Stomach (tissue), 8 donors: ENCODE measurements at regions not wholly inside any gene's neighbourhood (a gene's known extent, or its start where the extent isn't known, plus 50 kb on each side); places are given as distances from the start of the nearest gene placed in this dataset.
A peak's percentile ranks its signal among the peaks of the same experiment; 100 is the strongest.
"Not testable (repeated sequence)": the region's sequence is repeated elsewhere in the genome, so short reads cannot be mapped to it uniquely, and the experiment has no call there.

Source experiments
- DNase-seq, 2 donors: peaks; one replicate each; pipeline versions ENCODE4 v3.0.0 to v3.0.0-alpha.2; 2013 to 2019
- H3K27ac ChIP-seq, 5 donors: fragments of 200-600 bp in 4 of 5; sonication (generic) in 4 of 5; one replicate each; pipeline ENCODE4 v1.5.1; 2013 to 2019; ENCODE audit warnings: mild to moderate bottlenecking in 1 of 5, moderate library complexity in 1 of 5
- H3K27me3 ChIP-seq, 3 donors: fragments of 200-600 bp; sonication (generic); one replicate each; pipeline ENCODE4 v1.5.1; 2017 to 2019; ENCODE audit warnings: mixed run types in 1 of 3
- H3K36me3 ChIP-seq, 4 donors: fragments of 200-600 bp; sonication (generic); 1 replicate in 3 of 4; 2 replicates in 1 of 4; pipeline ENCODE4 v1.5.1; 2016 to 2019
- H3K4me1 ChIP-seq, 4 donors: fragments of 200-600 bp; sonication (generic); one replicate each; pipeline ENCODE4 v1.5.1; 2016 to 2019
- H3K4me3 ChIP-seq, 4 donors: fragments of 200-600 bp; sonication (generic) in 3 of 4; one replicate each; pipeline ENCODE4 v1.5.1; 2016 to 2019; ENCODE audit warnings: mild to moderate bottlenecking in 1 of 4
- H3K9me3 ChIP-seq, 4 donors: fragments of 200-600 bp; sonication (generic); one replicate each; pipeline ENCODE4 v1.5.1; 2016 to 2019
- EP300 ChIP-seq: sonication (generic); formaldehyde crosslinking; IDR thresholded peaks from one replicate; pipeline ENCODE4 v1.6.1; 2017; ENCODE audit warnings: antibody characterized with exemption
- POLR2A ChIP-seq, 4 donors: fragments of 450-650 bp; IDR thresholded peaks; one replicate each; pipeline ENCODE4 v1.6.1; 2016; ENCODE audit warnings: antibody characterized with exemption in 4 of 4, control low read depth in 2 of 4, mild to moderate bottlenecking in 1 of 4, moderate library complexity in 1 of 4
- POLR2AphosphoS5 ChIP-seq, 3 donors: sonication (generic); formaldehyde crosslinking; IDR thresholded peaks; one replicate each; pipeline ENCODE4 v1.6.1; 2016; ENCODE audit warnings: antibody characterized with exemption in 3 of 3
- WGBS, 5 donors: extraction: QIAGEN DNeasy Blood & Tissue Kit in 3 of 5; methylation state at CpG; one replicate each; pipeline versions ENCODE4 v1.1.5 to v1.1.7; 2013 to 2018; 5-methylcytosine and 5-hydroxymethylcytosine counted together
- intact Hi-C: fragments of 100-400 bp; cut with DNase I; formaldehyde crosslinking; loops from one replicate; pipeline ENCODE4 v1.15.1; 2023; ENCODE audit warnings: low total_unique reads
- TF ChIP-seq, protein P1 (sequence below), 7 experiments: fragments of 450-650 bp in 4 of 7; fragments of 200-600 bp in 3 of 7; sonication (generic) in 3 of 7; IDR thresholded peaks; one replicate each; pipeline ENCODE4 v1.5.1; 2016 to 2019; ENCODE audit warnings: antibody characterized with exemption in 7 of 7, control low read depth in 2 of 7, mild to moderate bottlenecking in 1 of 7
- donor health status: healthy with polysubstance abuse.
- donor health status: Bipolar disorder and iron deficiency.
- donor health status: healthy.

DNA sequence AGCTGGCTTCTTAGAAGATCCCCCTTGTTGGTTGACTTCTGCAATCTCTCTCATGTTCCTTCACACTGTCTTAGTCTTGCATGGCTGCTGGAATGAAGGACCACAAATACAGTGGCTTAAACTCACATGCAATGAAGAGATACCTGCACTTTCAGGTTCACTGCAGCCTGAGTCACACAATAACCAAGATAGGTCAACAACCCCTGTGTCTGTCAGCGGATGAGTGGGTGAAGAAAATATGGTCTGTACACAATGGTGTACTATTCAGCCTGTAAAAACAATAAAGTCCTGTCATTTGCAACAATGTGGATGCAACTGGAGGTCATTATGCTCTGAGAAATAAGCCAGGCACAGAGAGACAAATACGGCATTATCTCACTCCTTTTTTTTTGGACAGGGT is 373.8 kb upstream of the AMELY start:
- WGBS, 5 donors: 91 to 100% (median 92%) methylated on average over 2 of the region's 2 CpGs; no CpG with 5 or more reads in 2 of the 5 donors
- no peak overlapping the region for H3K27ac ChIP-seq

DNA sequence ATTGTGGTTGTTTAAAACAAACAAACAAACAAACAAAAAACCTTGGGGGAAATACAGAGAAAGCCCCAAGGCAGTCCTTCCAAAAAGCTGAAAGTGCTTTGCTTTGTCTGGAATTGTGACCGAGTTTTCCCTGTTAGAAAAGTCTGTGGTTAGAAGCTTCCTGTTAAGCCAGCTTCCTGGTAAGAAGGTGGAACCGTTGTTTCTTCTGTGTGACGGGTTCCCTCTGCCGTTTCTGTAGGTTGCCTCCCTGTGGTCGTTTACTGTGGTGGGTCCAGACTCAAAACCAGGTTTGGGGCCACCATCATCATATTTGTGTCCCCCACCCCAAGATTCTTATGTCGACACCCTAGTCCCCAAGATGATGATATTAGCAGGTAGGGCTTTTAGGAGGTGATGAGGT is 371.4 kb upstream of the AMELY start:
- intact Hi-C loops: no loop called here
- Histone ChIP-seq H3K4me3 (no peak overlapping the region), H3K36me3 (no peaks in the 10 kb centered on the region), H3K9me3 (no peaks in the 10 kb centered on the region), H3K27ac (no peak overlapping the region), H3K4me1 (peaks cover 0 to 31% (median 0%) of the 10 kb centered on the region in 4 donors), H3K27me3 (no peaks in the 10 kb centered on the region)
- 17 to 41% (median 19%) methylated on average over 5 to 6 of the region's 6 CpGs; no CpG with 5 or more reads in 2 of the 5 donors for WGBS, 5 donors
- DNase-seq: no peak
- TF ChIP-seq POLR2A (IDR thresholded peaks at IDR 0.05) (no peak), POLR2AphosphoS5 (IDR thresholded peaks at IDR 0.05) (no peak), EP300 (no peak)
- TF ChIP-seq, protein P1, sequence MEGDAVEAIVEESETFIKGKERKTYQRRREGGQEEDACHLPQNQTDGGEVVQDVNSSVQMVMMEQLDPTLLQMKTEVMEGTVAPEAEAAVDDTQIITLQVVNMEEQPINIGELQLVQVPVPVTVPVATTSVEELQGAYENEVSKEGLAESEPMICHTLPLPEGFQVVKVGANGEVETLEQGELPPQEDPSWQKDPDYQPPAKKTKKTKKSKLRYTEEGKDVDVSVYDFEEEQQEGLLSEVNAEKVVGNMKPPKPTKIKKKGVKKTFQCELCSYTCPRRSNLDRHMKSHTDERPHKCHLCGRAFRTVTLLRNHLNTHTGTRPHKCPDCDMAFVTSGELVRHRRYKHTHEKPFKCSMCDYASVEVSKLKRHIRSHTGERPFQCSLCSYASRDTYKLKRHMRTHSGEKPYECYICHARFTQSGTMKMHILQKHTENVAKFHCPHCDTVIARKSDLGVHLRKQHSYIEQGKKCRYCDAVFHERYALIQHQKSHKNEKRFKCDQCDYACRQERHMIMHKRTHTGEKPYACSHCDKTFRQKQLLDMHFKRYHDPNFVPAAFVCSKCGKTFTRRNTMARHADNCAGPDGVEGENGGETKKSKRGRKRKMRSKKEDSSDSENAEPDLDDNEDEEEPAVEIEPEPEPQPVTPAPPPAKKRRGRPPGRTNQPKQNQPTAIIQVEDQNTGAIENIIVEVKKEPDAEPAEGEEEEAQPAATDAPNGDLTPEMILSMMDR (IDR thresholded peaks at IDR 0.05): no peak

More for the DNA sequence above, 373.8 kb upstream of the AMELY start:
- Histone ChIP-seq H3K4me3 (no peak overlapping the region), H3K36me3 (no peaks in the 10 kb centered on the region), H3K27me3 (no peaks in the 10 kb centered on the region), H3K4me1 (peaks cover 0 to 18% (median 0%) of the 10 kb centered on the region in 4 donors), H3K9me3 (no peaks in the 10 kb centered on the region)
- DNase-seq: no peak
- intact Hi-C loops: no loop called here
- TF ChIP-seq EP300 (no peak), POLR2A (IDR thresholded peaks at IDR 0.05) (no peak), POLR2AphosphoS5 (IDR thresholded peaks at IDR 0.05) (no peak)
- TF ChIP-seq, protein P1 (IDR thresholded peaks at IDR 0.05): no peak

DNA sequence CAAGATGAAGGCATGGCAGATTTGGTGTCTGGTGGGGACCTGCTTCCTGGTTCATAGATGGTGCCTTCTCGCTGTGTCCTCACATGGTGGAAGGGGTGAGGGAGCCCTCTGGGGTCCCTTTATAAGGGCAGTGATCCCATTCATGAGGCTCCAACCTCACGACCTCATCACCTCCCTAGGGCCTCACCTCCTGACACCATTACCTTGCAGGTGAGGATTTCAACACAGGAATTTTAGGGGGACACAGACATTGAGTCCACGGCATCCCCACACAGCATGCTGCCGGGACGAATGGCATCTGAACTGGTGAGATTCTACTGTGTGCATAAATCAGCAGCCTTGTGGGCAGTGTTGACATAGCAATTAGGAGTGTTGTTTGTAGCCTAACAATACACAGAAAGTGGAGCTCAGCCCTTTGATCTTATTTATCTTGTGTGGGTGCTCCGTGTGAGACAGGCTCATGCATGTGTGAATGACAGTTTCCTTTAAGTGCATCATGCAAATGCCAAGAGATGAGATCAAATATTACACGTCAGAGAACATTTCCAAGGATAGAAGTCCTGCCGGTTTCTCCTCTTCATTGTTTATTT is 368.7 kb upstream of the AMELY start:
- H3K4me1 ChIP-seq: peaks cover 0 to 31% (median 0%) of the 10 kb centered on the region in 4 donors
- H3K9me3 ChIP-seq, H3K4me3 ChIP-seq, H3K36me3 ChIP-seq, intact Hi-C loops, DNase-seq, H3K27me3 ChIP-seq: not testable (repeated sequence)
- WGBS, 5 donors: 20 to 46% (median 39%) methylated on average over 5 to 8 of the region's 8 CpGs; no CpG with 5 or more reads in 2 of the 5 donors
- H3K27ac ChIP-seq: peak overlapping the region in 1 of 5 donors; percentile 17

DNA sequence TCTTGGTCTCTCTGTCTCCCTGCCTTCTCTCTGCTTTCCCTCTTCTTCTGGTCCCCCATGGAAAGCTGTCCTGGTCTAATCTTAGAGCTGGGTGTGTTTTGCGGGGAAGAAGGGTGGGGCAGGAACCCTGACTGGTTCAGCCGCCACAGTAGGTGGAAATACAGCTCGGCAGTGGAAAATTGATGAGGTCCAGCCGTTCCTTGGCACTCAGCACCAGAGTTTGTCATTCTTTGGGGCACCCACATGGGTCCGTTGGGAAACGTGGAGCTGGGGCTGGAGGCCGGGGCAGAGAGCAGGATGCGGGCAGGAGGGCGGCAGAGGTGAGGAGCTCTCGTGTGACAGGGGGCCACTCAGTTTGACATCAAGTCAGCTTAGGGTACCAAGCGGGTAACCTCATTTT is 364.2 kb upstream of the AMELY start:
- TF ChIP-seq, protein P1 (IDR thresholded peaks at IDR 0.05): no peak
- TF ChIP-seq POLR2A (IDR thresholded peaks at IDR 0.05) (no peak), EP300 (no peak), POLR2AphosphoS5 (IDR thresholded peaks at IDR 0.05) (no peak)
- H3K4me1 ChIP-seq: peaks cover 0 to 25% (median 0%) of the 10 kb centered on the region in 4 donors
- peak overlapping the region in 2 of 5 donors; percentile 86 to 90 for H3K27ac ChIP-seq
- peak overlapping the region in 2 of 4 donors; percentile 67 to 68 for H3K4me3 ChIP-seq
- WGBS, 5 donors: 10 to 18% (median 12%) methylated on average over 6 to 11 of the region's 11 CpGs; no CpG with 5 or more reads in 2 of the 5 donors
- intact Hi-C loops: no loop called here
- H3K36me3 ChIP-seq: no peaks in the 10 kb centered on the region
- no peaks in the 10 kb centered on the region for H3K27me3 ChIP-seq
- DNase-seq: no peak
- no peaks in the 10 kb centered on the region for H3K9me3 ChIP-seq

DNA sequence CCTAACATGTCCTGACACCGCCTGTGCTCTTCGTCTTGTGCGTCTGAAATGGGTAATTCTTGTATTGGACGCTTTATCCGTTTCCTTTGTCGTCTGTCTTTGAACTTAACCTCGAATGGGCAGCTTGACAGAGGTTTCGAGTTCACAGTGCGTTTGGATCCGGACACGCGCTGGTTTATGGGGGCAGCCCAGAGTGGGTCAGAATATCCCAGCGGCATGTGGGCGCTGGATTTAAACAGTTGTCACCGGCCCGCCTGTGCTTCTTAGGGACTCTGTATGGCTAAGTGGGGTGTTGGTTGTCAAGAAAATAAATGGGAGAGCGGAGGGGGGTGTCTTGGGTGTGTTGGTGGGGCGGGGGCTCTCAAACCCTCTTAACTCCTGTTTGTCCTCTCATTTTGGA is 363.5 kb upstream of the AMELY start:
- Histone ChIP-seq H3K36me3 (no peaks in the 10 kb centered on the region), H3K27ac (peak overlapping the region in 2 of 5 donors; percentile 86 to 90), H3K9me3 (no peaks in the 10 kb centered on the region), H3K4me3 (peak overlapping the region in 2 of 4 donors; percentile 67 to 68), H3K4me1 (peaks cover 0 to 24% (median 0%) of the 10 kb centered on the region in 4 donors), H3K27me3 (no peaks in the 10 kb centered on the region)
- 0 to 2% (median 1%) methylated on average over 11 to 18 of the region's 18 CpGs; no CpG with 5 or more reads in 2 of the 5 donors for WGBS, 5 donors
- no peak for DNase-seq
- no peak for TF ChIP-seq POLR2AphosphoS5 (IDR thresholded peaks at IDR 0.05)
- TF ChIP-seq, protein P1 (IDR thresholded peaks at IDR 0.05): no peak
- TF ChIP-seq POLR2A (IDR thresholded peaks at IDR 0.05): no peak
- TF ChIP-seq EP300: no peak
- intact Hi-C loops: no loop called here
